Glutamatergic neuron (in vitro differentiated cells): ENCODE measurements at regions not wholly inside any gene's neighbourhood (a gene's known extent, or its start where the extent isn't known, plus 50 kb on each side); places are given as distances from the start of the nearest gene placed in this dataset.

Source experiments
- DNase-seq: peaks from one replicate; pipeline ENCODE4 v3.0.0; 2022
- H3K27ac Mint-ChIP-seq: one replicate; pipeline ENCODE4 v1.8.0; 2020; ENCODE audit warnings: mild to moderate bottlenecking, mixed read lengths, inconsistent platforms; ENCODE audit not compliant: unreplicated experiment
- H3K27me3 Mint-ChIP-seq: one replicate; pipeline ENCODE4 v1.8.0; 2020; ENCODE audit warnings: mild to moderate bottlenecking, moderate library complexity, mixed read lengths, inconsistent platforms; ENCODE audit not compliant: unreplicated experiment
- H3K36me3 Mint-ChIP-seq: one replicate; pipeline ENCODE4 v1.8.0; 2020; ENCODE audit warnings: mild to moderate bottlenecking, mixed read lengths, inconsistent platforms; ENCODE audit not compliant: unreplicated experiment
- H3K4me1 Mint-ChIP-seq: one replicate; pipeline ENCODE4 v1.8.0; 2020; ENCODE audit warnings: mild to moderate bottlenecking, low read depth, mixed read lengths, inconsistent platforms; ENCODE audit not compliant: unreplicated experiment
- H3K4me3 Mint-ChIP-seq: one replicate; pipeline ENCODE4 v1.8.0; 2020; ENCODE audit warnings: mild to moderate bottlenecking, mixed read lengths, inconsistent platforms; ENCODE audit not compliant: unreplicated experiment
- H3K9me3 Mint-ChIP-seq: one replicate; pipeline ENCODE4 v1.8.0; 2020; ENCODE audit warnings: mild to moderate bottlenecking, moderate library complexity, mixed read lengths, inconsistent platforms; ENCODE audit not compliant: unreplicated experiment
- TF ChIP-seq, protein P1 (sequence below): fragments of 200-600 bp; sonication (generic); IDR thresholded peaks from one replicate; pipeline ENCODE4 v1.5.0; 2021; ENCODE audit not compliant: partially characterized antibody, unreplicated experiment

DNA sequence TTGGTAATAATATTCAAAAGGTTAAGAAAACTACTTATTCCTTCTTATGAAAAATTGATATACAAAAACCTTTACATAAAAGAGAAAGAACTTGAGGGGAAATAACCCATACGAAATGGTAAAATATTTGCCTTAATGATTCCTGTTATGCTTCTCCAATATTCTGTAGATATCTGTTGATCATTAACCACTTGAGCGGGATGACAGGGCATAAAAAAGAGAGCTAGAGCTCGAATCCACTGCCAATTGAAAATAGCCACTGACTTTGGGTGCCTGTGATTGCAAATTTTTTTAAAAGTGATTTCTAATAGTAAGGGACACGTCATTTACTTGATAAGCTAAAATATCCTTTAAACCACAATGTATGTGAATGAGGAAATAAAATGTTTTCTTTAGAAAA is 188.1 kb downstream of the MOXD1 start:
- peaks cover 2% of the 10 kb centered on the region for H3K27me3 Mint-ChIP-seq
- TF ChIP-seq, protein P1, sequence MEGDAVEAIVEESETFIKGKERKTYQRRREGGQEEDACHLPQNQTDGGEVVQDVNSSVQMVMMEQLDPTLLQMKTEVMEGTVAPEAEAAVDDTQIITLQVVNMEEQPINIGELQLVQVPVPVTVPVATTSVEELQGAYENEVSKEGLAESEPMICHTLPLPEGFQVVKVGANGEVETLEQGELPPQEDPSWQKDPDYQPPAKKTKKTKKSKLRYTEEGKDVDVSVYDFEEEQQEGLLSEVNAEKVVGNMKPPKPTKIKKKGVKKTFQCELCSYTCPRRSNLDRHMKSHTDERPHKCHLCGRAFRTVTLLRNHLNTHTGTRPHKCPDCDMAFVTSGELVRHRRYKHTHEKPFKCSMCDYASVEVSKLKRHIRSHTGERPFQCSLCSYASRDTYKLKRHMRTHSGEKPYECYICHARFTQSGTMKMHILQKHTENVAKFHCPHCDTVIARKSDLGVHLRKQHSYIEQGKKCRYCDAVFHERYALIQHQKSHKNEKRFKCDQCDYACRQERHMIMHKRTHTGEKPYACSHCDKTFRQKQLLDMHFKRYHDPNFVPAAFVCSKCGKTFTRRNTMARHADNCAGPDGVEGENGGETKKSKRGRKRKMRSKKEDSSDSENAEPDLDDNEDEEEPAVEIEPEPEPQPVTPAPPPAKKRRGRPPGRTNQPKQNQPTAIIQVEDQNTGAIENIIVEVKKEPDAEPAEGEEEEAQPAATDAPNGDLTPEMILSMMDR: no peak
- no peak overlapping the region for H3K27ac Mint-ChIP-seq
- no peak overlapping the region for H3K4me3 Mint-ChIP-seq
- peaks cover 18% of the 10 kb centered on the region for H3K4me1 Mint-ChIP-seq
- peaks cover 4% of the 10 kb centered on the region for H3K36me3 Mint-ChIP-seq
- H3K9me3 Mint-ChIP-seq: peaks cover 3% of the 10 kb centered on the region
- DNase-seq: no peak

DNA sequence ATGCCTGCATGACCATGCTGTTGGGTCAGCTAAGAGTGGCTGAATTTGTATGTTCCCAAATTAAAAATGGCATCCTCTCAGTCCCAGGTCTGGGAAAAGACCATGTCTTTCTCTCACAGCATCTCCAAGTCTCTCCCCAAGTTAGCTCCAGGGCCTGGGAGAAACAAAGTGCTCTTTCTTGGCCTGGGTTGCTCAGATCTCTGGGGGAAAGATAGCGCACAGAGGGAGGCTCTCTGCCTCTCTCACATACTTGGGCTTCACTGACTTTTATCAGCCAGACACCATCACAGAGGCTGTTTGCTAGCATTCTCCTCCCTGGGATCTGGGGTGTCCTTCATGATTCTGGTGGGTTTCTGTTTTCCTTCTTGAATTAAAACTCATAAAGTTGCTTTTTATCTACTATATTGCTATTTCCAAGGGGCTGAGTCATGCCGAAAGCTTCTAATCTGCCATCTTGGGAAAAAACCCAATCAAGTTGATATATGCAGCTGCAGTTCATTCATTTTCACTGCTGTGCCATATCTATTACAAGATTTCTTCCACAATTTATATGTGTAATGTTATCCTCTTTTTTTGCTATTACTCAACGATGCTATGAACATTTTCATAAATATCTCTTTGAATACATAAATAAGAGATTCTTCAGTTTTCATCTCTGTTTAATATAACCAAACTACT is 190.2 kb downstream of the MOXD1 start:
- peaks cover 4% of the 10 kb centered on the region for H3K36me3 Mint-ChIP-seq
- TF ChIP-seq, protein P1: no peak
- DNase-seq: no peak
- H3K9me3 Mint-ChIP-seq: peaks cover 3% of the 10 kb centered on the region
- H3K4me3 Mint-ChIP-seq: no peak overlapping the region
- H3K27ac Mint-ChIP-seq: no peak overlapping the region
- peaks cover 18% of the 10 kb centered on the region for H3K4me1 Mint-ChIP-seq
- H3K27me3 Mint-ChIP-seq: peaks cover 2% of the 10 kb centered on the region

DNA sequence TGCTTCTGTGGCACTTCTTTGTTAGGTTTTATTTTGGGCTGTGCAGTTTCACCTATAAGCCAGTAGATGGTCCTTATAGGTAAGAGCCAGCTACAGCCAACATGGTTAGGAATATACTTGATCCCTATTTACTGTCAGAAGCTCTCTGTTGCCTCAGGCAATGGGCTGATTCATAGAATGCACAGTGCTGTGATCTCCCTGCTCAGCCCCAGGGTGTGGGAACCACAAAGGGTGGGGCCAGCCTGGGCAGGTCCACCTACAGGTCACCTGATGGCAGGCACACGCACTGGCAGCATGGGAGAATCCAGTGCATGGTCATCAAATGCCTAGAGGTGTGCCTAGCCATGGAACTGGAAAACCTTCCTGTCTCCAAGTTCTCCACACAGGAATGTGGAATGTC is 191.9 kb downstream of the MOXD1 start:
- Mint-ChIP-seq H3K4me1 (peaks cover 10% of the 10 kb centered on the region), H3K27ac (no peak overlapping the region), H3K9me3 (no peaks in the 10 kb centered on the region), H3K4me3 (no peak overlapping the region), H3K36me3 (peaks cover 4% of the 10 kb centered on the region), H3K27me3 (no peaks in the 10 kb centered on the region)
- DNase-seq: no peak
- TF ChIP-seq, protein P1: no peak

DNA sequence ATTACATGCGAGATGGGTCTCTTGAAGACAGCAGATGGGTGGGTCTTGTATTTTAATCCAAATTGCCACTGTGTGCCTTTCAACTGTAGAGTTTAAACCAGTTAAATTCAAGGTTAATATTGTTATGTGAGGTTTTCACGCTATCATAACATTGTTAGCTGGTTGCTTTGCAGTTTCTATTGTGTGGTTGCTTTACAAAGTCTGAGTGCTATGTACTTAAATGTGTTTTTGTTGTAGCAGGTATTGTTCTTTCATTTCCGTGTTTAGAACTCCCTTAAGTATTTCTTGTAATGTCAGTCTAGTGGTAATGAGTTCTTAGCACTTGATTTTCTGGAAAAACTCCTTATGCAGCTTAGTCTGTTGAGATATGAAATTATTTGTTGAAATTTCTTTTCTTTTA is 193.3 kb downstream of the MOXD1 start:
- TF ChIP-seq, protein P1: no peak
- H3K27me3 Mint-ChIP-seq: no peaks in the 10 kb centered on the region
- peaks cover 4% of the 10 kb centered on the region for H3K36me3 Mint-ChIP-seq
- DNase-seq: no peak
- no peak overlapping the region for H3K27ac Mint-ChIP-seq
- peaks cover 7% of the 10 kb centered on the region for H3K4me1 Mint-ChIP-seq
- H3K4me3 Mint-ChIP-seq: no peak overlapping the region
- no peaks in the 10 kb centered on the region for H3K9me3 Mint-ChIP-seq

DNA sequence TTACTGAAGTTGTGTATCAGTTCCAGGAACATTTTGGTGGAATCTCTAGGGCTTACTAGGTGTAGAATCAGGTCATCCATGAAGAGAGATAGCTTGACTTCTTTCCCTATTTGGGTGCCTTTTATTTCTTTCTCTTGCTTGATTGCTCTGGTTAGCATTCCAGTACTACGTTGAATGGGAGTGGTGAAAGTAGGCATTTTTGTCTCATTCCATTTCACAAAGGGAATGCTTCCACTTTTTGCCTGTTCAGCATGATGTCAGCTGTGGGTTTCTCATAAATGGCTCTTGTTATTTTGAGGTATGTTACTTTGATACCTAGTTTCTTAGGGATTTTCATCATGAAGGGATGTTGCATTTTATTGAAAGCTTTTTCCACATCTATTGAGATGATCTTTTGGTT is 195.3 kb downstream of the MOXD1 start:
- H3K4me3 Mint-ChIP-seq: no peak overlapping the region
- peaks cover 5% of the 10 kb centered on the region for H3K9me3 Mint-ChIP-seq
- H3K27ac Mint-ChIP-seq: no peak overlapping the region
- peaks cover under 1% of the 10 kb centered on the region for H3K36me3 Mint-ChIP-seq
- peaks cover 16% of the 10 kb centered on the region for H3K4me1 Mint-ChIP-seq
- TF ChIP-seq, protein P1: no peak
- no peaks in the 10 kb centered on the region for H3K27me3 Mint-ChIP-seq
- no peak for DNase-seq
